CD4-positive, alpha-beta T cell treated with Interleukin-15 for 4 hours (primary cell): ENCODE measurements at regions not wholly inside any gene's neighbourhood (a gene's known extent, or its start where the extent isn't known, plus 50 kb on each side); places are given as distances from the start of the nearest gene placed in this dataset.
"Not testable (repeated sequence)": the region's sequence is repeated elsewhere in the genome, so short reads cannot be mapped to it uniquely, and the experiment has no call there.

Experiments used
- DNase-seq: peaks from one replicate; pipeline ENCODE4 v3.0.0-alpha.2; 2020; ENCODE audit warnings: low spot score

- DNase-seq = no peak
Observed at GRCh38 chr10:44101082-44101481, 283.8 kb downstream of the CXCL12 start.

DNA sequence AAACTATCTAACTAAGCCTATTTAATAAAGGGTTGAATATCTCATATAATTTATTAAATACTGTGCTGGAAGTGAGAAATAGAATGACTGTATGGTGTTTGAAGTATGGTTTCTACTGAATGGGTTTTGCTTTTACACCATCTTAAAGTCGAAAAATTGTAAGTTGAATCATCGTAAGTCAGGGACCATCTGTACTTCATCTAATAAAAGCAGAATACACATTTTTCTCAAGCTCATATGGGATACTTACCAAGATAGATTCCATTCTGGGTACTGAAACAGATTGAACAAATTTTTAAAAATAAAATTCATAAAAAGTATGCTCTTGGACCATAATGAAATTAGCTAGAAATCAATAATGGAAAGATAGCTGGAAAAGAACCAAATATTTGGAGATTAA is 285.4 kb downstream of the CXCL12 start:
- DNase-seq = no peak

DNA sequence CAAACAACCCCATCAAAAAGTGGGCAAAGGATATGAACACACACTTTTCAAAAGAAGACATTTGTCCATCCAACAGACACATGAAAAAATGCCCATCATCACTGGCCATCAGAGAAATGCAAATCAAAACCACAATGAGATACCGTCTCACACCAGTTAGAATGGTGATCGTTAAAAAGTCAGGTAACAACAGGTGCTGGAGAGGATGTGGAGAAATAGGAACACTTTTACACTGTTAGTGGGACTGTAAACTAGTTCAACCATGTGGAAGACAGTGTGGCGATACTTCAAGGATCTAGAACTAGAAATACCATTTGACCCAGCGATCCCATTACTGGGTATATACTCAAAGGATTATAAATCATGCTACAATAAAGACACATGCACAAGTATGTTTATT is 288.7 kb downstream of the CXCL12 start:
- DNase-seq = not testable (repeated sequence)

DNA sequence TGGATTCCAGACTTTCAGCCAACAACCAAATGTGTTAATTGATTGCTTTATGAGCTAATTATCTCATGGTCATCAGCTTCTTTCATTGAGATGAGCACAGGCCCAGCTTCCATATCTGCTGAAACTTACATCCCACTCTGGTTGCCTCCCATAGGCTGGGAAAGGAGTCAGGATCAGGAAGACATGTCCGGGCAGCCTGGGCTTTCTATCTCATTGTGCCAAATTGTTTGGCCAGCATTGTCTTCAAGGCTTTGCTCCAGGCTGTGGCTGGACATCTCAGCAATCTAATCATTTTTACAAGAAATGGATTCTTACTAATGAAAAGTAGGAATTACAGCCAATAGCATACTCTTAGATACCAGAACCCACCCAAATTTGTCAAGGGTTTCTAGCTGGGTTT is 295.2 kb downstream of the CXCL12 start:
- DNase-seq = no peak

DNA sequence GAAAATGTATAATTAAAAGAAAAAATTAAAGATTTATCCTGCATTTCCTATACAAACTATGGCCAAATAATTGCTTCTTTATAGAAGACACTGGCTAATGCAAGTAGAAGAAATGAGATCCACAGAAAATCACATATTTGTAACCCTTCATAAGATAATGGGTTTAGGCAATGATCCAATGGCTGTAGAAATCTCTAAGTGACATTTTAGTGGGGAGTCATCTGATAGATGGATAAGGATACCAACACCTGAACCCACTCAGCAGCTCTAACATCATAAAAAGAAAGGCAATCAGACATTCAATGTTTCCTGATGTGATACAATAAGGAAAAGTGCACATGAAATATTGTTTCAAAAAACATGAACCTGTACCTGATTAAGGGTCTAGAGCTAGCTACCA is 297.5 kb downstream of the CXCL12 start:
- no peak for DNase-seq

GRCh38 chr10:44083719-44084400 is 301.0 kb downstream of the CXCL12 start:
- no peak for DNase-seq

DNA sequence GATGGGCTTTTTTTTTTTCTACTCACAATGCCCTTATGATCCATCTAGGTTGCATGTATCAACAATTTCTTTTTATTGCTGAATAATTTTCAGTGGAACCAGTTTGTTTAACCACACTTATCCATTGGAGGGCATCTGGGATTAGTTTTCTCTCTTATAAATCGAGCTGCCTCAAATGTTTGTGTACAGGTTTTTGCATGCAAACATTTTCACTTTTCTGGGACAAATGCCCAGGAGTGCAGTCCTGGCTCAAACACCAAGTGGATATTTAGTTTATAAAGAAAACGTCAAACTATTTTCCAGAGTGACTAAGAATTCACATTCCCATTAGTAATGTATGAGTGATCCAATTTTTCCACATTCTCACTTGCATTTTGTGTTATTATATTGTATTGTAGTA is 313.4 kb downstream of the CXCL12 start:
- no peak for DNase-seq

GRCh38 chr10:44070282-44070681 is 314.6 kb downstream of the CXCL12 start:
- DNase-seq = no peak

- no peak for DNase-seq
Observed at GRCh38 chr10:44069573-44069972, 315.3 kb downstream of the CXCL12 start.

GRCh38 chr10:44068716-44069482 is 316.0 kb downstream of the CXCL12 start:
- no peak for DNase-seq

GRCh38 chr10:44067432-44067831 is 317.5 kb downstream of the CXCL12 start:
- DNase-seq = no peak

DNA sequence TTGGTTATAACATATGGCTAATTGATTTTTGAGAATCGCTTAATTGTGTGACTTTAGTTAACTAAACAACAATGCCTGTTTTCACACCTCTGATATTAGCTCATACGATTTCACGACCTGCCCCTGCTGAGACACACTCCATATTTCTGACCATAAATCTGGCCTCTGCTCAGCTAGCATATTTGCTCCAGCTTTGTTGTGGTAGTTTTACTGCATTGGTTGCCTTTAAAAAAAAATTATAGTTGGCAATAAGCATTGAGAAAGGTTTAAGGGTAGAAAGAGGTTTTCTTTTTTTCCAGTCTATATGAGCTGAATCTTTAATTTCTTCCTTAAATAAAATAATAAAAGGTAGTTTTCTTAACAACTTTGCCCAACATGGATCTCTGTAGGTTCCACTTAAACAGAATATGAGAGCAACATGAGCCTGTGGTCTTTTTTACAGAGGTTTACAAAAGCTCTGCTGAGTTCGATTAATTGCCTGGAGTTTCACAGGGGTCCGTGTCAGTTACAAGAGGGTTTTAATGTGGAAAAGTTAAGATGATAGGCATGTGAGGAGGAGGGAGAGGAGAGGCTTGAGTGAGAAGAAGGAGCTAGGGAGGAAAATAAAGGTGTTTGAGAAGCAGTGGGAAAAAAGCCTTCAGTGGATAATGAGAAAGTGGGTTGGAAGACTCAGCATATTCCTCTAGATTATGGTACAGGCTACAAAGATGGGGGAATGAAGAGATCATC is 318.2 kb downstream of the CXCL12 start:
- DNase-seq = no peak

- DNase-seq = no peak
Observed at GRCh38 chr10:44065788-44066526, 318.9 kb downstream of the CXCL12 start.

- no peak for DNase-seq
Observed at GRCh38 chr10:44064987-44065787, 319.7 kb downstream of the CXCL12 start.

DNA sequence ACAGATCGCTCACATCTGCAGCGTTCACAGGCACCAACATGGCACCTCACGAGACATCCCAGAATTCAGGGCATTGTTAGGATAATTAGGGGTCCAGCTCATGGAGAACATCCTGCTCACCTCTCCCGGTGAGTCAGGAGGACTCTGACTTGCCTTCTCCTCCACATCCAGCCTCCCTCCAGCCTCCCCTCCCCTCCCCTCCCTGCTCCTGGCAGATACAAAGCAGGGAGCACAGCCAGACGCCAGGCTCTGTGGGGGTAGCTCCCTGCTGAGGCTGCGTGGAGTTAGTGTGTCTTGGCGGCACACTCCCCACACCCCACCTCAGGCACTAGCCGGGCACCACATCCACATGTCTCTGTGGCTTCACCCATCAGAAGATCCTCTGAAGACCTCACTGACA is 320.6 kb downstream of the CXCL12 start:
- DNase-seq = no peak

DNA sequence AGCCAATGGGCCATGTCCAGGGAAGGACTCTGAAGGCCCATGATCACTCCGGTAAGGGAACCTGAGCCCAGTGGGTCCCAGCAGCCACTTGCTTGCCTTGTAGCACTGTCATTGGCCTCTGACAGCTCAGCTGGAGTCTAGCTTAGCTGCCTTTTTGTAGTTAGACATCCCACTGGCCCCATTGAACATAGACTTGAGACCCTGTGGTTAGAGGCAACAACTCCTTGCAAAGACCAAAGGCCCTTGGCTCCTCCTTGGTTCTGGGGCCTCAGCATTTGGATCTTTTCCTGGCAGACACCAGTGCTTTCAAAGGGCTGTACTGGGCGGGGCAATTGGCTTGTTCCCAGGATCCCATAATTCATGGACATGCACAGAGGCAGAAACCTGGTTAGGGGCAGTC is 321.2 kb downstream of the CXCL12 start:
- no peak for DNase-seq

GRCh38 chr10:44060719-44061118 is 324.2 kb downstream of the CXCL12 start:
- DNase-seq = no peak

- DNase-seq = no peak
Observed at GRCh38 chr10:44060221-44060620, 324.7 kb downstream of the CXCL12 start.

GRCh38 chr10:44058259-44058658 is 326.6 kb downstream of the CXCL12 start:
- no peak for DNase-seq

DNA sequence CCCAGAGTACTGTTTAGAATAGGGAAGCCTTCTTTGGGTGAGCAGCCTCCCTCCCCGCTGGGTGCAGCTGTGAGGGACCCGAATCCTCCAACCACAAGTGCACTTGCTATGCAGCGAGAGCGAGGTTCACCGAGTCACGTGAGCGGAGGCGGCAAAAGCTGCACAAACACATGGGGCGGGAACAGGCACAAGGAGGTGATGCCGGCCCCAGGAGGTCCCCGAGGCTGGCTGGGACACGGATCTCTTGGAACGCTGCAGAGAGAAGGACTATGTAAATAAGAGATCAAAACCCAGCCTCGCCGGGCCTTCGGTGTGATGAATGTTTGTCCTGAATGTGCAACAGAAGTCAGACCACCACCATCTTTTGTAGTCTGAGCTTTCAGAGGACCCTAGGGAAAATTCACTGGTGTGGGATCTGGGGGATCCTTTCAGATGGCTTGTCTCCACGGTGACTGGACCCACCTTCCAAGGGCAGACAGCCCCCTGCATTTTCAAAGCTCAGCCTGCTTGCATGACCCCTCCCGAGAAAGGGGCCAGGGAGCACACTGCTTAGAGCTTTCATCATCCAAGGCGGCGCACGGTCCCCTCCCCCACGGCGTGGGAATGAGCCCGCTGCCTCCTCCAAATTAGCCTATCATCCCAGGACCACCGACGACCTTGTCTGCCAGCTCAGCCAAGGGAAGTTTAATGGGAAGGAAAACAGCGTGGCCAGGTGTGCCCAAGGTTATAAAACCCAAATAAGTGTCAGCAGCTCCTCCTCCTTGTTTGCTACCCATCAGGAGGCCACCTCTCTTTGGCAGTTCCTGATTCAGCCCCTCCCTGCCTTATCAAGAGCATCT is 327.7 kb downstream of the CXCL12 start:
- DNase-seq = no peak

- no peak for DNase-seq
Observed at GRCh38 chr10:44056206-44056605, 328.7 kb downstream of the CXCL12 start.
